ENCODE measurements at regions not wholly inside any gene's neighbourhood (a gene's known extent, or its start where the extent isn't known, plus 50 kb on each side); places are given as distances from the start of the nearest gene placed in this dataset.

DNA sequence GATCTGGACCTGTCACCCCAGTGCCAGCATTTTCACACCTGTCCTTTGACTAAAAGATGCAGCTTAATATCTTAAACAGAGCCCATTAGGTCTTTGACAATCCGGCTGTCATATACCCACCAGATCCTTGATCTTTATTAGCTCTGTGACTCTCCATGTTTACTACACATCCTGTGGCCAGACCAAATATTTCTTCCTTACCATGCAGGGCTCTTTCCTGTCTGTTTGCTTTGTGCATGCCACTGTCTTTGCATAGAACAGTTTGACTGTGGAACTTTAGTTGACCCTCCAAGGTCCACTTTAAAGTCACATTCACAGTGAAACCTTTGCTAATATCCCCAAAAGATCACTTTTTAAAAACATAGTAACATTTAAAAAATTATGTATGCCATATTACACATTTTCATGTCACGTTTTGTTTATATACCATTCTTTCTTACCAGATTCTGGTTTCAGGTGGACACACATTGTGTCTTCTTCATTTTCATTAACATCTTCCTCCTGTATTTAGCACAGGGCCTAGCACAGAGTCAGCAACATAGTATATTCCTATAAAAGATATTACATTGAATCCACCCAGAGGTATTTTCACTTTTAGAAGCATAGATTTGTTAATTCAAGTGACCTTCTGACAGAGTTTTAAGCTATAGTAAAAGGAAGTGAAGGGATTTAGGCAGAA lies 95.8 kb downstream of the RAP2B start:
- no peak for ATAC-seq
- no peak for TF ChIP-seq CTCF (IDR thresholded peaks at IDR 0.05)
- intact Hi-C loops (cut with DNase I): no loop called here
- Histone ChIP-seq H3K36me3 (no peaks in the 10 kb centered on the region), H3K4me1 (peaks cover 0 to 14% (median 0%) of the 10 kb centered on the region in 9 donors), H3K27ac (no peak overlapping the region), H3K27me3 (no peaks in the 10 kb centered on the region), H3K4me3 (no peak overlapping the region), H3K9me3 (no peaks in the 10 kb centered on the region)
- 85 to 87% methylated on average over 2 of the region's 2 CpGs for WGBS, 2 donors
- no peak for DNase-seq

- Histone ChIP-seq H3K4me1 (peaks cover 0 to 14% (median 0%) of the 10 kb centered on the region in 9 donors), H3K4me3 (no peak overlapping the region), H3K9me3 (no peaks in the 10 kb centered on the region), H3K36me3 (no peaks in the 10 kb centered on the region), H3K27ac (no peak overlapping the region), H3K27me3 (no peaks in the 10 kb centered on the region)
- 73 to 76% methylated on average over 3 of the region's 3 CpGs for WGBS, 2 donors
- intact Hi-C loops (cut with DNase I): no loop called here
- no peak for TF ChIP-seq CTCF (IDR thresholded peaks at IDR 0.05)
- DNase-seq: no peak
- ATAC-seq: no peak
These were observed 97.9 kb downstream of the RAP2B start for GRCh38 chr3:153259956-153260355.

- no peak for TF ChIP-seq CTCF (IDR thresholded peaks at IDR 0.05)
- H3K4me3 ChIP-seq: no peak overlapping the region
- no peaks in the 10 kb centered on the region for H3K9me3 ChIP-seq
- H3K4me1 ChIP-seq: peaks cover 0 to 14% (median 0%) of the 10 kb centered on the region in 9 donors
- no peak overlapping the region for H3K27ac ChIP-seq
- DNase-seq: no peak
- no peaks in the 10 kb centered on the region for H3K27me3 ChIP-seq
- ATAC-seq: no peak
- 92 to 98% methylated on average over 1 of the region's 1 CpG for WGBS, 2 donors
- intact Hi-C loops (cut with DNase I): no loop called here
- no peaks in the 10 kb centered on the region for H3K36me3 ChIP-seq
These were observed 98.7 kb downstream of the RAP2B start for GRCh38 chr3:153260681-153261080.

DNA sequence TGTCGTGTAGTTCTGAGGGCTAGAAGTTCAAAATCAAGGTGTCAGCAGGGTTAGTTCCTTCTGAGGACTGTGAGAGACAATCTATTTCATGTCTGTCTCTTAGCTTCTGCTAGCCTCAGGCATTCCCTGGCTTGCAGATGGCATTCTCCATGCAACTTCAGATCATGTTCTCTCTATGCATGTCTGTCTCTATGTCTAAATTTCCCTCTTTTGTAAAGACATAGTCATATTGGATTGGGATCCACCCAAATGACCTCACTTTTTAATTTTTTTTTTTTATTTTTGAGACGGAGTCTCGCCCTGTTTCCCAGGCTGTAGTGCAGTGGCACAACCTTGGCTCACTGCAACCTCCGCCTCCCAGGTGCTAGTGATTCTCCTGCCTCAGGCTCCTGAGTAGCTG lies 104.6 kb downstream of the RAP2B start:
- Histone ChIP-seq H3K27ac (no peak overlapping the region), H3K27me3 (no peaks in the 10 kb centered on the region), H3K9me3 (peaks cover 0 to 11% (median 0%) of the 10 kb centered on the region in 11 donors), H3K4me1 (no peaks in the 10 kb centered on the region), H3K36me3 (no peaks in the 10 kb centered on the region), H3K4me3 (no peak overlapping the region)
- WGBS, 2 donors: 91 to 97% methylated on average over 4 of the region's 4 CpGs
- ATAC-seq: no peak
- TF ChIP-seq CTCF (IDR thresholded peaks at IDR 0.05): no peak
- intact Hi-C loops (cut with DNase I): no loop called here
- DNase-seq: no peak
